ENCODE measurements at regions not wholly inside any gene's neighbourhood (a gene's known extent, or its start where the extent isn't known, plus 50 kb on each side); places are given as distances from the start of the nearest gene placed in this dataset.

GRCh38 chr2:8508766-8509165 is 173.1 kb upstream of the ID2 start:
- no peak for TF ChIP-seq CTCF (conservative IDR thresholded peaks at IDR 0.05; ENCODE audit: low read depth, low read length)
- TF ChIP-seq EZH2 (IDR thresholded peaks at IDR 0.05; ENCODE audit: borderline replicate concordance, low read depth, low read length, poor library complexity, severe bottlenecking), result no peak
